ENCODE measurements at regions not wholly inside any gene's neighbourhood (a gene's known extent, or its start where the extent isn't known, plus 50 kb on each side); places are given as distances from the start of the nearest gene placed in this dataset.

DNA sequence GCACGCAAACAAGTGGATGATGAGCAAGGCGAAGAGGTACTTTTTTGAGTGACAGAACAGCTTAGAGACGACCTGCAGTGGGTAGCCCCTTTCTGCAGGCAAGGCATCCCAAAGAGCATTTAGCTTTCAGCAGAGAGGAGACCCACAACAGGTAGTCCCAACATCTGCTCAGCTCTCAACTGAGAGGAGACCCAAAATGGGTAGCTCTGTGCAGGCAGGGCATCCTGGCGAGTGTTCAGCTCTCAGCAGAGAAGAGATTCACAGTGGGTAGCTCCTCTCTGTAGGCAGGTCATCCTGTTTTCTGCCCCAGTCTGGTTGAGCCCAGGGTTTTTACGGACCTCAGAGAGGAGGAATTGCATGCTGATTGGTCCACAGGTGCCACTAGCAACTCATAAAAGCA lies 2396.1 kb upstream of the C9orf72 start:
- Histone ChIP-seq H3K9me3 (ENCODE audit: control insufficient read depth in 3 of 3, low read length in 3 of 3) (no peaks in the 10 kb centered on the region), H3K9ac (ENCODE audit: low read depth in 1 of 3, low read length in 3 of 3) (no peak overlapping the region), H3K36me3 (ENCODE audit: control insufficient read depth in 3 of 3, insufficient read depth in 3 of 3, low read length in 3 of 3) (no peaks in the 10 kb centered on the region), H3K27ac (ENCODE audit: low read depth, low read length) (no peak overlapping the region), H3K4me1 (ENCODE audit: control insufficient read depth in 3 of 3, insufficient read depth in 3 of 3, low read length in 3 of 3) (no peaks in the 10 kb centered on the region), H3K4me3 (ENCODE audit: low read length in 3 of 3) (no peak overlapping the region), H3K27me3 (ENCODE audit: control insufficient read depth in 3 of 3, insufficient read depth in 3 of 3, low read length in 3 of 3) (no peaks in the 10 kb centered on the region)

DNA sequence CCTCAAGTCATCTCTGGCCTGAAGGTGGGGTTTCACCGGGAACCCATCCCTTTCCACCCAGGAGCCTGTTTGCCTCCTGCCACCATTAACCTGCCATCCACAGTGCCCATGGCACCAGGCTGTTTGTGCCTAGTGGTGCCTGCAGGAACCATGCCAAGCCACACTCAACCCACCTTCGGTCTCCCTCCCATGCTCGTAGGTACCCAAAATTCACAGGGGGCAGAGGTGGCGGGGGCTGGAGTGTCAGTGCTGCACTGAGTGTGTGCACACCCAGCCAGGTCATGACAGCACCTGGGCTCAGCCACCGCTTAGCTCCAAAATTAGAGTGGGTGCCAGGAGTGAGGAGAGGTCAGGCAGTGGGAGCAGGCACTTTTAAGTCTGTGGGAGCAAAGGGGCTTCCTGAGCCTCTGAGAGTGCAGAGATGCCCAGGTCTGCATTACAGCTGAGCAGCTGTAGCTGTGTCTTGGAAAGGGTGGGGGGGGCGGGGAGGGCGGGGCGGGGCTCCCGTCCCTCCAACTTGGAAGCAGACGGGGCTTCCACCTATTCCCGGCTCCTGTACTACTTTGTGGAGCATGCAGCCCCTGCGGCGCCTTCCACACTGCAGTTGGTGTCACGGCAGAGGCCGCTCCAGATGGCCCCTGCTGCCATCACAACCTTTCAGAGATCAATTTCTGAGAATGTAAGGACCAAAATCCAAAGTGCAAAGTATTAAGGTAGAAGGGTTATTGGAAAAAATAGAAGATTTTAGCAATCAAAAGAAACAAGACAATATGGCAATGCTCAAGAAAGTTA lies 2396.8 kb upstream of the C9orf72 start:
- no peaks in the 10 kb centered on the region for H3K27me3 ChIP-seq (ENCODE audit: control insufficient read depth in 3 of 3, insufficient read depth in 3 of 3, low read length in 3 of 3)
- H3K27ac ChIP-seq (ENCODE audit: low read depth, low read length) = no peak overlapping the region
- no peaks in the 10 kb centered on the region for H3K36me3 ChIP-seq (ENCODE audit: control insufficient read depth in 3 of 3, insufficient read depth in 3 of 3, low read length in 3 of 3)
- no peak overlapping the region for H3K4me3 ChIP-seq (ENCODE audit: low read length in 3 of 3)
- H3K4me1 ChIP-seq (ENCODE audit: control insufficient read depth in 3 of 3, insufficient read depth in 3 of 3, low read length in 3 of 3) = no peaks in the 10 kb centered on the region
- no peak overlapping the region for H3K9ac ChIP-seq (ENCODE audit: low read depth in 1 of 3, low read length in 3 of 3)
- H3K9me3 ChIP-seq (ENCODE audit: control insufficient read depth in 3 of 3, low read length in 3 of 3) = no peaks in the 10 kb centered on the region

DNA sequence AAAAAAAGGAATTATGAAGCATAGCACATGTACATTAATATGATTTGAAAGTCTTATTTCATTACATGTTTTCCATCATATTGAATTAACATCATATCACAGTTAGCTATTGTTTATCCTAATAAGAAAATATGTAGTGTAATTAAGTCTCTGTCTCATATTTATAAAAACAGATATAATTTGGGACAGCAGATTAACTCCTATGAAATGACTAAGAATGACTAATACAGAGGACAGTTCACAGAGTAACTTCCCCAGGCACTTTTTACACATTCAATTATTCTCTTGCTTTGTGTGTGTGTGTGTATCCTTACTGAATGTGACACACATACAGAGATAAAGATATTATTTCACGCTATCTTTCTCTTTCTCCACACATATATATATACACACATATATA lies 2400.9 kb upstream of the C9orf72 start:
- no peak overlapping the region for H3K9ac ChIP-seq (ENCODE audit: low read depth in 1 of 3, low read length in 3 of 3)
- H3K27ac ChIP-seq (ENCODE audit: low read depth, low read length) = no peak overlapping the region
- H3K9me3 ChIP-seq (ENCODE audit: control insufficient read depth in 3 of 3, low read length in 3 of 3) = peaks cover 0 to 2% (median 0%) of the 10 kb centered on the region in 3 donors
- H3K36me3 ChIP-seq (ENCODE audit: control insufficient read depth in 3 of 3, insufficient read depth in 3 of 3, low read length in 3 of 3) = no peaks in the 10 kb centered on the region
- H3K4me1 ChIP-seq (ENCODE audit: control insufficient read depth in 3 of 3, insufficient read depth in 3 of 3, low read length in 3 of 3) = no peaks in the 10 kb centered on the region
- H3K4me3 ChIP-seq (ENCODE audit: low read length in 3 of 3) = no peak overlapping the region
- H3K27me3 ChIP-seq (ENCODE audit: control insufficient read depth in 3 of 3, insufficient read depth in 3 of 3, low read length in 3 of 3) = no peaks in the 10 kb centered on the region

DNA sequence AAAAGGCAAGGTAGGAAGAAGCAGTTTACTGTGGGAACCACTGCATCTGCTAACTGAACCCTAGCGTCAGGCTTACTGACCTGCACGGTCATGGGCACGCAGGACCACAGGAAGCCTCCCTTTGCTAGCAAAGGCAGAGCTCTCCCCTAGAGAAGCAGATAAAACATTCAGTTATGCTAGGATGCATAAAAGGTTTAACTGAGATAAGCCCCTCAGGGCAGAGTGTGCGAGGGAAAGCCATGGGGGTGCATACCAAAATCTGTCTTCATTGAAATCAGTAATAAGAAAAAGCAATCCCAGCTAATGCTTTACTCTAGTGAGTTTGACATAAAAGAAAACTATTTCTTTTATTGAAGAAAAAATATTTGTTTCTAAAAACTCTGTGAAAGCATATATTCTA lies 2403.7 kb upstream of the C9orf72 start:
- no peak overlapping the region for H3K4me3 ChIP-seq (ENCODE audit: low read length in 3 of 3)

DNA sequence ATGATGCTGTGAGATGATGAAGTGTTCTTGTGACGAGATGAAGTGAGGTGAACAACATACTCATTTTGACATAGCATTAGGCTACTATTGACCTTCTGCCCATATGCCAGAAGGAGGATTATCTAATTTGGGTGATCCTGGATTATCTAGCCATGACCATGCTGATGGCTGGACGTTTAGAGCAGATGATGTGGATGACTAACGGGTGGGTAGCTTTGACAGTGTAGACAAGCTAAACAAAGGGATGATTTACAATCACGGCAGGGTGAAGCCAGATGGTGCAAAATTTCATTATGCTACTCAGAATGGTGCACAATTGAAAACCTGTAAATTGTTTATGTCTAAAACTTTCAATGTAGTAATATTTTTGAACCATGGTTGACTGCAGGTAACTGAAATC lies 2403.4 kb upstream of the ACO1 start:
- Histone ChIP-seq H3K4me1 (ENCODE audit: control insufficient read depth in 3 of 3, insufficient read depth in 3 of 3, low read length in 3 of 3) (no peaks in the 10 kb centered on the region), H3K9ac (ENCODE audit: low read depth in 1 of 3, low read length in 3 of 3) (no peak overlapping the region), H3K9me3 (ENCODE audit: control insufficient read depth in 3 of 3, low read length in 3 of 3) (peaks cover 0 to 2% (median 0%) of the 10 kb centered on the region in 3 donors)

More for the DNA sequence above, 2403.7 kb upstream of the C9orf72 start:
- no peaks in the 10 kb centered on the region for H3K27me3 ChIP-seq (ENCODE audit: control insufficient read depth in 3 of 3, insufficient read depth in 3 of 3, low read length in 3 of 3)
- no peak overlapping the region for H3K27ac ChIP-seq (ENCODE audit: low read depth, low read length)
- no peak overlapping the region for H3K9ac ChIP-seq (ENCODE audit: low read depth in 1 of 3, low read length in 3 of 3)
- H3K9me3 ChIP-seq (ENCODE audit: control insufficient read depth in 3 of 3, low read length in 3 of 3) = peaks cover 0 to 2% (median 0%) of the 10 kb centered on the region in 3 donors
- H3K36me3 ChIP-seq (ENCODE audit: control insufficient read depth in 3 of 3, insufficient read depth in 3 of 3, low read length in 3 of 3) = no peaks in the 10 kb centered on the region
- H3K4me1 ChIP-seq (ENCODE audit: control insufficient read depth in 3 of 3, insufficient read depth in 3 of 3, low read length in 3 of 3) = no peaks in the 10 kb centered on the region

GRCh38 chr9:29999645-30000044 lies 2384.8 kb upstream of the ACO1 start:
- Histone ChIP-seq H3K27me3 (ENCODE audit: control insufficient read depth in 3 of 3, insufficient read depth in 3 of 3, low read length in 3 of 3) (no peaks in the 10 kb centered on the region), H3K9me3 (ENCODE audit: control insufficient read depth in 3 of 3, low read length in 3 of 3) (peaks cover 0 to 3% (median 0%) of the 10 kb centered on the region in 3 donors), H3K9ac (ENCODE audit: low read depth in 1 of 3, low read length in 3 of 3) (no peak overlapping the region), H3K27ac (ENCODE audit: low read depth, low read length) (no peak overlapping the region), H3K4me3 (ENCODE audit: low read length in 3 of 3) (no peak overlapping the region), H3K36me3 (ENCODE audit: control insufficient read depth in 3 of 3, insufficient read depth in 3 of 3, low read length in 3 of 3) (no peaks in the 10 kb centered on the region), H3K4me1 (ENCODE audit: control insufficient read depth in 3 of 3, insufficient read depth in 3 of 3, low read length in 3 of 3) (no peaks in the 10 kb centered on the region)

More for the DNA sequence above, 2403.4 kb upstream of the ACO1 start:
- no peak overlapping the region for H3K4me3 ChIP-seq (ENCODE audit: low read length in 3 of 3)
- no peak overlapping the region for H3K27ac ChIP-seq (ENCODE audit: low read depth, low read length)
- no peaks in the 10 kb centered on the region for H3K36me3 ChIP-seq (ENCODE audit: control insufficient read depth in 3 of 3, insufficient read depth in 3 of 3, low read length in 3 of 3)
- H3K27me3 ChIP-seq (ENCODE audit: control insufficient read depth in 3 of 3, insufficient read depth in 3 of 3, low read length in 3 of 3) = no peaks in the 10 kb centered on the region

GRCh38 chr9:30010691-30011090 lies 2373.8 kb upstream of the ACO1 start:
- Histone ChIP-seq H3K4me1 (ENCODE audit: control insufficient read depth in 3 of 3, insufficient read depth in 3 of 3, low read length in 3 of 3) (no peaks in the 10 kb centered on the region), H3K36me3 (ENCODE audit: control insufficient read depth in 3 of 3, insufficient read depth in 3 of 3, low read length in 3 of 3) (no peaks in the 10 kb centered on the region), H3K9ac (ENCODE audit: low read depth in 1 of 3, low read length in 3 of 3) (no peak overlapping the region), H3K4me3 (ENCODE audit: low read length in 3 of 3) (no peak overlapping the region), H3K27ac (ENCODE audit: low read depth, low read length) (no peak overlapping the region), H3K9me3 (ENCODE audit: control insufficient read depth in 3 of 3, low read length in 3 of 3) (no peaks in the 10 kb centered on the region), H3K27me3 (ENCODE audit: control insufficient read depth in 3 of 3, insufficient read depth in 3 of 3, low read length in 3 of 3) (no peaks in the 10 kb centered on the region)

- no peak overlapping the region for H3K4me3 ChIP-seq (ENCODE audit: low read length in 3 of 3)
These were observed 2371.8 kb upstream of the ACO1 start for GRCh38 chr9:30012622-30013021.

DNA sequence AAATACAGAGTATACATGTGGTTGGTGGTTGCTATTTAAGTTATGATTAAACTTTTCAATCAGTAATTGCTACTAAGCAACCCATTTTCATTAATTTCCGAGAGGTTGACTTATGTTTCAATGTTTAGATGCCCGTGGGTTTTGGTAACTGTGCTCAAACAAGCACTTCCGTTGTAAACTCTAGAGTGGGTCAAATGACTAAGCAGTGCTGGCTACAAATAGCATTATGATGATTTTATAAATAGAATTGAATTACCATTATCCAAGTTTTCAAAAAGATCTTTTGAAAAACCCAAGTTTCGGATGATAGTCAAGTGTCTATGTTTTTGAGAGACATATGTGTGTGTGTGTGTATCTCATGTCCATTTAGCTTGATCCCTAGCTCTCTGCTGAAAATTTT lies 2369.4 kb upstream of the ACO1 start:
- no peaks in the 10 kb centered on the region for H3K36me3 ChIP-seq (ENCODE audit: control insufficient read depth in 3 of 3, insufficient read depth in 3 of 3, low read length in 3 of 3)
- no peaks in the 10 kb centered on the region for H3K9me3 ChIP-seq (ENCODE audit: control insufficient read depth in 3 of 3, low read length in 3 of 3)
- H3K27me3 ChIP-seq (ENCODE audit: control insufficient read depth in 3 of 3, insufficient read depth in 3 of 3, low read length in 3 of 3) = no peaks in the 10 kb centered on the region
- no peaks in the 10 kb centered on the region for H3K4me1 ChIP-seq (ENCODE audit: control insufficient read depth in 3 of 3, insufficient read depth in 3 of 3, low read length in 3 of 3)
- H3K27ac ChIP-seq (ENCODE audit: low read depth, low read length) = no peak overlapping the region
- H3K4me3 ChIP-seq (ENCODE audit: low read length in 3 of 3) = no peak overlapping the region
- H3K9ac ChIP-seq (ENCODE audit: low read depth in 1 of 3, low read length in 3 of 3) = no peak overlapping the region

More at GRCh38 chr9:30012622-30013021, 2371.8 kb upstream of the ACO1 start:
- Histone ChIP-seq H3K9me3 (ENCODE audit: control insufficient read depth in 3 of 3, low read length in 3 of 3) (no peaks in the 10 kb centered on the region), H3K36me3 (ENCODE audit: control insufficient read depth in 3 of 3, insufficient read depth in 3 of 3, low read length in 3 of 3) (no peaks in the 10 kb centered on the region), H3K4me1 (ENCODE audit: control insufficient read depth in 3 of 3, insufficient read depth in 3 of 3, low read length in 3 of 3) (no peaks in the 10 kb centered on the region), H3K27me3 (ENCODE audit: control insufficient read depth in 3 of 3, insufficient read depth in 3 of 3, low read length in 3 of 3) (no peaks in the 10 kb centered on the region), H3K9ac (ENCODE audit: low read depth in 1 of 3, low read length in 3 of 3) (no peak overlapping the region), H3K27ac (ENCODE audit: low read depth, low read length) (no peak overlapping the region)

DNA sequence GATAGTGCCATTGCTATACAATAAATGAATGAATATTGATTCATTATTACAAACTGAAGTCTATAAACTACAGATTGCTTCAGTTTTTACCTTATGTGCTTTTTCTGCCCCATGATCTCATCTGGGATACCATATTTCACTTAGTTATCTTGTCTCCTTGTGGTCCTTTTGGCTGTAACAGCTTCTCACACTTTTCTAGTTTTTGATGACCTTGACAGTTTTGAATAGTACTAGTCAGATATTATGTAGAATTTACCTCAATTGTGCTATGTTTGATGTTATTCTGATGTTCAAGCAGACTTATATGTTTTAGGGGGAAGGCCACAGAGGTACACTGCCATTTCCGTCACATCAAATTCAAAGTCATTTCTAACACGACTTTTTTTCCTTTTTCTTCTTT lies 2364.3 kb upstream of the ACO1 start:
- Histone ChIP-seq H3K9ac (ENCODE audit: low read depth in 1 of 3, low read length in 3 of 3) (no peak overlapping the region), H3K4me3 (ENCODE audit: low read length in 3 of 3) (no peak overlapping the region), H3K9me3 (ENCODE audit: control insufficient read depth in 3 of 3, low read length in 3 of 3) (peaks cover 0 to 3% (median 0%) of the 10 kb centered on the region in 3 donors), H3K27me3 (ENCODE audit: control insufficient read depth in 3 of 3, insufficient read depth in 3 of 3, low read length in 3 of 3) (no peaks in the 10 kb centered on the region), H3K27ac (ENCODE audit: low read depth, low read length) (no peak overlapping the region), H3K36me3 (ENCODE audit: control insufficient read depth in 3 of 3, insufficient read depth in 3 of 3, low read length in 3 of 3) (no peaks in the 10 kb centered on the region), H3K4me1 (ENCODE audit: control insufficient read depth in 3 of 3, insufficient read depth in 3 of 3, low read length in 3 of 3) (no peaks in the 10 kb centered on the region)

Data from skeletal muscle tissue (tissue), 3 donors.